ENCODE measurements at regions not wholly inside any gene's neighbourhood (a gene's known extent, or its start where the extent isn't known, plus 50 kb on each side); places are given as distances from the start of the nearest gene placed in this dataset.

GRCh38 chrX:122344816-122345215 lies 839.3 kb upstream of the GRIA3 start:
- no peak for TF ChIP-seq CTCF (IDR thresholded peaks at IDR 0.05)
- no peak for TF ChIP-seq EZH2 (IDR thresholded peaks at IDR 0.05; ENCODE audit: borderline replicate concordance, insufficient read depth, low read depth, low read length, poor library complexity, severe bottlenecking)

All from B cell (primary cell).